Prostate gland (tissue), 2 donors: ENCODE measurements at regions not wholly inside any gene's neighbourhood (a gene's known extent, or its start where the extent isn't known, plus 50 kb on each side); places are given as distances from the start of the nearest gene placed in this dataset.
A peak's percentile ranks its signal among the peaks of the same experiment; 100 is the strongest.

ENCODE experiments used
- DNase-seq: peaks from one replicate; pipeline ENCODE4 v3.0.0-alpha.2; 2019; ENCODE audit warnings: low spot score
- H3K27ac ChIP-seq, 2 donors: fragments of 200-600 bp; sonication (generic); 2 replicates each; pipeline ENCODE4 v1.5.1; 2017 to 2019
- H3K27me3 ChIP-seq: fragments of 200-600 bp; sonication (generic); replicated peaks from 2 replicates; pipeline ENCODE4 v1.5.1; 2019; ENCODE audit not compliant: insufficient read depth
- H3K36me3 ChIP-seq, 2 donors: fragments of 200-600 bp; sonication (generic); 1 replicate in 1 of 2; 2 replicates in 1 of 2; pipeline versions ENCODE4 v1.5.1 to v1.8.1; 2017 to 2019
- H3K4me1 ChIP-seq: fragments of 200-600 bp; sonication (generic); replicated peaks from 2 replicates; pipeline ENCODE4 v1.5.1; 2019
- H3K4me3 ChIP-seq, 2 donors: fragments of 200-600 bp; sonication (generic); 2 replicates each; pipeline ENCODE4 v1.5.1; 2017 to 2019
- H3K9me3 ChIP-seq: fragments of 200-600 bp; sonication (generic); 2 replicates; pipeline ENCODE4 v1.5.1; 2017
- POLR2A ChIP-seq: fragments of 450-650 bp; IDR thresholded peaks from one replicate; pipeline ENCODE4 v1.6.1; 2016; ENCODE audit warnings: antibody characterized with exemption, mild to moderate bottlenecking
- POLR2AphosphoS5 ChIP-seq: sonication (generic); formaldehyde crosslinking; IDR thresholded peaks from one replicate; pipeline ENCODE4 v1.6.1; 2017; ENCODE audit warnings: antibody characterized with exemption
- WGBS: methylation state at CpG from one replicate; pipeline ENCODE4 v1.1.5; 2018; 5-methylcytosine and 5-hydroxymethylcytosine counted together
- intact Hi-C: fragments of 100-400 bp; cut with DNase I; formaldehyde crosslinking; loops from one replicate; pipeline ENCODE4 v1.14.2; 2022
- TF ChIP-seq, protein P1 (sequence below), 4 experiments: fragments of 200-600 bp in 2 of 4; fragments of 450-650 bp in 2 of 4; sonication (generic) in 2 of 4; IDR thresholded peaks; 1 replicate in 3 of 4; 2 replicates in 1 of 4; pipeline ENCODE4 v1.5.1; 2016 to 2019; ENCODE audit warnings: antibody characterized with exemption in 4 of 4, mild to moderate bottlenecking in 2 of 4, moderate library complexity in 2 of 4

DNA sequence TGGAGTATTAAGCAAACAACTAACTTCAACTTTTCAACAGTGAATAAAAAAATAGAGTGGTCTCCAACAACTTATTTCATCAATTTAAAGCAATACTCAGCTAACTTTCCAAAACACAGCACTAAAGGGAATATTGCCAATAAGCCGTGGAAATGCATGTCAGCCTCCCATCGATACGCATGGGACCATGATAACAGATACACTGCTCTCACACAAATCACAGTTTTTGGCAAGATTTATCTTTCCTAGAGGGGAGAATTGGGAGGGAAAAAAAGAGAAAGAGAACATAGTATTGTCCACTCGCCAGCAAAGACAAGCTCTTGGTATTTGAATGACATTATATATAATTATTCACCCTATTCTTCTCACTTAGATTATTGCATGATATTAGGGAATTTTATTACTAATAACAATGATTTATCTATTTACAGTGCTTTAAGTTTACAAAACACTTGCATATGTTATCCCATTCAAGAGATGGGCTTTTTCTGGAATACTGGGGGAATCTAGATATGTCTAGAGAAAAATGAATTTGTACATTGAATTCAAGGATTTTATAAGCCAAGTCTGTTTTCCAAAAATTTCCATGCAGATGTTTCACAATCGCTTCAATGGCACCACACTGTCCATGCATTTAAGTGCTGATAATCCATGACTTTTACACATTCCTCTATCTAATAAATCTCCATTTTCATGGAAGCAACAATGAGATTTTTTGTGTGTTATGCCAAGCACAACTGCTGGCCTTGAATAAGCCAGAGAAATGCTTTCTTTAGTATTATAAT, 194.0 kb upstream of the MGMT start:
- H3K36me3 ChIP-seq = no peaks in the 10 kb centered on the region
- no peak overlapping the region for H3K27ac ChIP-seq
- H3K27me3 ChIP-seq = no peaks in the 10 kb centered on the region
- no peaks in the 10 kb centered on the region for H3K9me3 ChIP-seq
- intact Hi-C loops = no loop called here
- 91% methylated on average over 5 of the region's 5 CpGs for WGBS
- TF ChIP-seq, protein P1, sequence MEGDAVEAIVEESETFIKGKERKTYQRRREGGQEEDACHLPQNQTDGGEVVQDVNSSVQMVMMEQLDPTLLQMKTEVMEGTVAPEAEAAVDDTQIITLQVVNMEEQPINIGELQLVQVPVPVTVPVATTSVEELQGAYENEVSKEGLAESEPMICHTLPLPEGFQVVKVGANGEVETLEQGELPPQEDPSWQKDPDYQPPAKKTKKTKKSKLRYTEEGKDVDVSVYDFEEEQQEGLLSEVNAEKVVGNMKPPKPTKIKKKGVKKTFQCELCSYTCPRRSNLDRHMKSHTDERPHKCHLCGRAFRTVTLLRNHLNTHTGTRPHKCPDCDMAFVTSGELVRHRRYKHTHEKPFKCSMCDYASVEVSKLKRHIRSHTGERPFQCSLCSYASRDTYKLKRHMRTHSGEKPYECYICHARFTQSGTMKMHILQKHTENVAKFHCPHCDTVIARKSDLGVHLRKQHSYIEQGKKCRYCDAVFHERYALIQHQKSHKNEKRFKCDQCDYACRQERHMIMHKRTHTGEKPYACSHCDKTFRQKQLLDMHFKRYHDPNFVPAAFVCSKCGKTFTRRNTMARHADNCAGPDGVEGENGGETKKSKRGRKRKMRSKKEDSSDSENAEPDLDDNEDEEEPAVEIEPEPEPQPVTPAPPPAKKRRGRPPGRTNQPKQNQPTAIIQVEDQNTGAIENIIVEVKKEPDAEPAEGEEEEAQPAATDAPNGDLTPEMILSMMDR (IDR thresholded peaks at IDR 0.05) = no peak
- TF ChIP-seq POLR2AphosphoS5 = no peak
- no peak for TF ChIP-seq POLR2A
- no peak for DNase-seq
- no peaks in the 10 kb centered on the region for H3K4me1 ChIP-seq
- no peak overlapping the region for H3K4me3 ChIP-seq

DNA sequence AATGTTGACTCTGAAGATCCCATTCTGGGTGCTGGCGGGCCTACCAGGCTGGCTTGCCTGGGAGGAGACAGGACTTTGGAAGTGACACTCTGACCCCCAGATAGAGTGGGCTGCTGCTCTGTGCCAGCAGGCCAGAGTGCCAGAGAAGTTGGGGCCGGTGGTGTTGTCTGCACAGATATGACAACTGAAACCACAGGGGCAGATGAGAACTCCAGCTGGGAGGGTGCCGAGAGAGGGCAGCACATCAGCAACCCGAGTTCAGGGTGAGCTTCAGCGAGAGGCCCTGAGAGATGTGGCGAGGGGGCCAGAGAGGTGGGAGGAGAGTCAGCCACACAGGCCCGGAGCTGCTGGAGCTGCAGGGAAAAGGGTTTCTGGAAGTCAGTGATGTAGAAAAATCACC, 193.2 kb upstream of the MGMT start:
- Histone ChIP-seq H3K4me3 (no peak overlapping the region), H3K27me3 (no peaks in the 10 kb centered on the region), H3K9me3 (no peaks in the 10 kb centered on the region), H3K4me1 (no peaks in the 10 kb centered on the region), H3K27ac (no peak overlapping the region), H3K36me3 (no peaks in the 10 kb centered on the region)
- TF ChIP-seq, protein P1 (IDR thresholded peaks at IDR 0.05) = no peak
- no peak for TF ChIP-seq POLR2AphosphoS5
- TF ChIP-seq POLR2A = no peak
- no peak for DNase-seq
- 81% methylated on average over 7 of the region's 7 CpGs for WGBS
- intact Hi-C loops = no loop called here

DNA sequence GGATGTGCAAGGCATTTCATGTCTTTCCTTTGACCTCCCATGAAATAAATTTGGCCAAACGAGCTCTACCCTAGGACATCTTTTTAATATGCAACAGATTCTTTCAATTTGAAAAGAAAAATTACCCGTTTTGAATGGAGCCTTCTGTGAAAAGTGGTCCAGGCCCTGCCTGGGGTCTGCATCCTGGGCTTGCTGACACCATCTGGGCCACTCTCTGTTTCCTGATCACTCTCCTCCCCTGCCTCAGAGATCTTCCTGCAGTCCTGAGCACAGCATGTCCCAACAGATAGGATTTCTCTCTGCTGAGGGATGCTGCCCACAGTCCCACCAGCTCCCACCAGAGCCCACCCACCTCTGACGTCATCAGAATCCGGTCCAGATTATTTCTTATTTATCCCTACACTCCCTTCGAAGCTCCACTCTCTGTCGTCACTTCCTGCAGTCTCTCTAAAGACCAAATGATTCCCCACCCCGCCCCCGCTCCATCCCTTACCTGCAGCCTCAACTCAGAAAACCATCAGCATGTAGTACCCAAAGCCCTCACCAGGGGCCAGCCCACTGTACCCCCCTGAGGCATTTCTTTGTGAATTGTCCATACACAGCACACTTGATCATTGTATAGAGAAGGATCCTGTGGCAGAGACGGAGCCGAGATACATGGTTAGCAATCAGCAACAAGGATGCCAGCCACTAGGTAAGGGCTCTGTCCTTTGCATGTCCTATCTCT, 192.1 kb upstream of the MGMT start:
- Histone ChIP-seq H3K27me3 (no peaks in the 10 kb centered on the region), H3K9me3 (no peaks in the 10 kb centered on the region), H3K36me3 (no peaks in the 10 kb centered on the region), H3K4me3 (no peak overlapping the region), H3K27ac (no peak overlapping the region), H3K4me1 (no peaks in the 10 kb centered on the region)
- TF ChIP-seq POLR2A = no peak
- TF ChIP-seq, protein P1 (IDR thresholded peaks at IDR 0.05) = peak in 1 of 4 experiments; percentile 15
- no peak for DNase-seq
- intact Hi-C loops = no loop called here
- WGBS = 88% methylated on average over 10 of the region's 10 CpGs

GRCh38 chr10:129275886-129276285, 191.2 kb upstream of the MGMT start:
- no peaks in the 10 kb centered on the region for H3K27me3 ChIP-seq
- H3K36me3 ChIP-seq = no peaks in the 10 kb centered on the region
- no peak for DNase-seq
- H3K27ac ChIP-seq = no peak overlapping the region
- no peak for TF ChIP-seq POLR2A
- TF ChIP-seq POLR2AphosphoS5 = no peak
- TF ChIP-seq, protein P1 (IDR thresholded peaks at IDR 0.05) = no peak
- H3K4me3 ChIP-seq = no peak overlapping the region
- 90% methylated on average over 9 of the region's 9 CpGs for WGBS
- intact Hi-C loops = no loop called here
- H3K4me1 ChIP-seq = no peaks in the 10 kb centered on the region
- no peaks in the 10 kb centered on the region for H3K9me3 ChIP-seq

DNA sequence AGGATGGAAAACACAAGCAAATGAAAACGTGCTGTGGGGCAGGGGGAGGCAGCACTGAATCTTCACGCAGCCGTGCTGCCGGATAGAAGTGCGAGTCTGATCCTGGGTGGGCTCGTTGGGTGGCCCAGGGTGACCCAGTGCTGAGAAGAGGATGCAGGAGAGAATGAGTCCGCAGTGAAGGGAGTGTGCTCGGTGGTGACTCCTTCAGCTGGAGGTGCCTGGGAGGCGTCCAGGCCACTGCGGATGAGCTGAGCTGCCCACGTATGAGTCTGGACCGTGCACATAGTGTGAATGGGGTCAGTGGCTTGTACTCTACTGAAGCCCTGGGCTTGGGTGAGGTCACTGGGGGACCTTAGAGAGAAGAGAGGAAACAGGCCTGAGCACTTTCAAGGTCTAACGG, 190.0 kb upstream of the MGMT start:
- H3K9me3 ChIP-seq = no peaks in the 10 kb centered on the region
- H3K4me3 ChIP-seq = no peak overlapping the region
- no peak for DNase-seq
- H3K27ac ChIP-seq = no peak overlapping the region
- WGBS = 91% methylated on average over 13 of the region's 13 CpGs
- no peak for TF ChIP-seq POLR2AphosphoS5
- TF ChIP-seq, protein P1 (IDR thresholded peaks at IDR 0.05) = no peak
- TF ChIP-seq POLR2A = no peak
- no peaks in the 10 kb centered on the region for H3K27me3 ChIP-seq
- no peaks in the 10 kb centered on the region for H3K36me3 ChIP-seq
- H3K4me1 ChIP-seq = no peaks in the 10 kb centered on the region
- intact Hi-C loops = no loop called here
